ENCODE measurements at regions not wholly inside any gene's neighbourhood (a gene's known extent, or its start where the extent isn't known, plus 50 kb on each side); places are given as distances from the start of the nearest gene placed in this dataset.
"Not testable (repeated sequence)": the region's sequence is repeated elsewhere in the genome, so short reads cannot be mapped to it uniquely, and the experiment has no call there.

DNA sequence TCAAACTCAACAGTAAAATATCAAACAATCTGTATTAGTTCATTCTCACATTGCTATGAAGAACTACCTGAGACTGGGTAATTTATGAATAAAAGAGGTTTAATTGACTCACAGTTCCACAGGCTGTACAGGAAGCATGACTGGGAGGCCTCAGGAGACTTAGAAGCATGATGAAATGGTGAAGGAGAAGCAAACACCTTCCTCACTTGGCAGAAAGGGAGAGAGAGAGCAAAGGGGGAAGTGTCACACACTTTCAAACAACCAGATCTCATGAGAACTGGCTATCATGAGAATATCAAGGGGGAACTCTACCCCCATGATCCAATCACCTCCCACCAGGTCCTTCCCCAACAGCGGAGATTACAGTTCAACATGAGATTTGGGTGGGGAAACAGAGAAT, 198.5 kb upstream of the CRIM1 start:
- not testable (repeated sequence) for DNase-seq

DNA sequence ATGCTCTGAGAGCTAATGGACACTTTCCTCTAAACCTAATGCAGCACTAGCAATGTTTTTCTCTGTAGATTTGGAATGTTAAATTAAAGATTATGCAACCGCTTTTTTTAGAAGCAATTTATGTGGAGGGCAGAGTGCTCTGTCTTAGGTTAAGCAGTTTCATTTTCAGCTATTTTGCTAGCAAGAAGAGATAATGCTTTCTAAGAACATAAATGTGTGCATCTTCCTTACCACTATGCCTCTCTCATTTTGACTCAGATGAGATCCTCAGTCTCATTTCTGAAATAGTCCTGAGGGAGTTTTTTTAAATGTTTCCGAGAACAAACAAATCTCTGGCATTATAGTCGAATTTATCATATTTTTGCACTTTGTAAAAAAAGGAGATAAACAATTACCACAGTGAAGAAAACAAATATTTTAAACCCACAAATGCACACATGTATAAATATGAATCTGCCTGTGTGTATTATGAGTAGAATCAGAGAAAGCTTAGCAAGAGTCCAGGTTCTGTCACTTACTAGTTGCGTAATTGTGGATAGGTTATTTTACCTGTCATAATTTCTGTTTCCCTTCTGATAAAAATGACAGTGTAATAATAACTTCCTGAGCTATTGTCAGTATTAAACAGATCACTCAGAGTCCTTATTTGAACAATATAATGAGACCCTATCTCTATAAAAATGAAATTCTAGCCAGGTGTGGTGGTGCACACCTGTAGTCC, 207.7 kb upstream of the CRIM1 start:
- no peak for DNase-seq

DNA sequence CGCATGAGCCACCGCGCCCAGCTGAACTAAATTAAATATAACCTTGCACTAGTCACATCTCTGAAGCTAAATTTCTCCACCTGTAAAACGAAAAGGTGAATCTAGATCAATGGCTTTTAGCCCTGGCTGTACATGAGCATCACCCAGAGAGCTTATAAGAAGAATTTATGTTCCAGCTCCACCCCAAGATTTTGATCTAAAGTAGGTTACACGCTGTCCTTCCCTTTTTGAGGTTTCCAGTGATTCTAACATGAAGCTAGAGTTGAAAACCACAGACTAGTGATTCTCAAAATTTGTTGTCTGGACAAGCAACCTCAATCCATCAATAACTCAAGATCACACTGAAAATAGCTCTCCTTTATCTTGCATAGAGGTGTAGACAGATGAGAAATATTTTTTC, 208.8 kb upstream of the CRIM1 start:
- DNase-seq = no peak

DNA sequence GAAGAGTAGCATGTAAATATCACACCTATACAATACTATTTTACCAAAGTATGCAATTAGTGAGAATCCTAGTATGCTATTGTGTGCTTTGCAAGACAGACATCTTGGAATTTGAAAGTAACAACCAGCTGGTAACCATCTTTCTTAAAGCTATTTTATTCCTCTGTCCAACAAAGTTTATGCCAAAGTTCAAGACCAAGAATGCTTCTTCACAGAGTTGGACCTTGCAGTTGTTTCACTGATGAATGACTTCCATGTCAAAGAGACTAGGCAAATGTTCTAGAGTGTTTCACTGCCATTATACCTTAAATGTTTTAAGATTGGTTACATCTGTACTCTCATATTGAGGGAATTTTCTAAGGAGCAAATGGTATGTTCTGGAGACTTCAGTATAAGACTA, 215.2 kb upstream of the CRIM1 start:
- no peak for DNase-seq

DNA sequence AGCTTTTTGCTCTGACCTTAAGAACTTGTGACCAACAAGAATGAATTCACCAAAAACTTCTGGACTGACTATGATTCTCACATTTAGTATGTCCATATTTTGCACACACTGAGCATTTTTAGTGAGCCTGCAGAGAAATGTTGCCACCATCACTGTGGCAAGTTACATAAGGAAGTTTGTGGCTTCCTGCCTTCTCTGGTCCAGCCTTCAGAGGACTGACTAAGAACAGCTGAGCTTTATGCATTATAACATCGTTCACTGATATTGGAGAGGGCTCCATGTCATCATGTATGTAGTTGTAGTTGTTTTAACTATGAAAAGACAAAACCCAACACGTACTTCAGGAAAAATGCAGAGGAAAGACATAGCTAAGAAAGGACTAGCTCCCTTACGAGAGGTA, 218.0 kb upstream of the CRIM1 start:
- no peak for DNase-seq

DNA sequence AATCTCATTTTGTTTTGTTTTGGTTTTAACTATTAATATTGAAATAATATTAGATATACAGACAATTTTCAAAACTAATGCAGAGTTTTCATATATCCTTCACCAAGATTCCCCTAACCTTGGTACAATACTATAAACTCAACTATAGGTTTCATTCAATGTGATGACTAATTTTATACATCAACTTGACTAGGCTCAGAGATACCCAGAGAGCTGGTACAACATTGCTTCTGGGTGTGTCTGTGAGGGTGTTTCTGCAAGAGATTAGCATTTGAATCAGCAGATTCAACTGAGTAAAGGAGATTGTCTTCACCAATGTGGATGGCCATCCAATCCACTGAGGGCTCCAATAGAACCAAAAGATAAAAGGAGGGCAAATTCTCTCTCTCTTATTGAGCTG, 221.3 kb upstream of the CRIM1 start:
- no peak for DNase-seq

DNA sequence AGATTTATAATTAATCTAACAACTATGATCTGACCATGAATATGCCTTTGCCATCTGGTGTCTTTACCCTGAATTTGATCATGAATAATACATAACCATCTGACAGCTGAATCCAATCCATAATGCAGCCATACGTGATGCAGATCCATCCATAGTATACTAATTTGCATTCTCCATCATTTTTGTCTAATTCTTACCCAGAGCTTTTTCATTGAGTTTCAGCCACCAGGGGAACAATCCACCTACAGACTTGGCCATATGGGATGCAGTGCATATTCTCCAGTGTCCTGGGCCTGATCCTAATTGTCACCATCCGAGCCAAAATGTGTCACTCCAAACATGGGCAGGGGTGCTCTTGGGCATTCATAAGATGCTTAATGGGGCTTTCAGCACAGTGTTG, 227.2 kb upstream of the CRIM1 start:
- DNase-seq = no peak

DNA sequence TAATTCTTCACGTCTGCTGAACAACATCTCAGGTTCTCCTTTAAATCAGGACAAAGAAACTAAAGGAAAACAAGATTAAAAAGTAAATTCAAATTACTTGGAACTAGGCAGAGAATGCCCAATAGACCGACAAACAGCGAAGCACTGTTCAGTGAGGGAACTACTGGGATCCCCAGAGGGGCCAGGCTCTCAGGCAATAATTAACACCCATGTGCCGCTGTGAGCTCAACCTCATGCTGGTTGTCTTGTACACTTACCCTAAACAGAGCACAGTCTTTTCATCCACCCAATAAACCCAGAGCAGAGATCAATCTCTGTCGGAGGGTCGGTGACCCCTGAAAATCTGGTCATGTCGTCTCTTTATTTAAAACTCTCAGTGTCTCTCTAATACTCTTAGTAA, 229.9 kb upstream of the CRIM1 start:
- DNase-seq = no peak

DNA sequence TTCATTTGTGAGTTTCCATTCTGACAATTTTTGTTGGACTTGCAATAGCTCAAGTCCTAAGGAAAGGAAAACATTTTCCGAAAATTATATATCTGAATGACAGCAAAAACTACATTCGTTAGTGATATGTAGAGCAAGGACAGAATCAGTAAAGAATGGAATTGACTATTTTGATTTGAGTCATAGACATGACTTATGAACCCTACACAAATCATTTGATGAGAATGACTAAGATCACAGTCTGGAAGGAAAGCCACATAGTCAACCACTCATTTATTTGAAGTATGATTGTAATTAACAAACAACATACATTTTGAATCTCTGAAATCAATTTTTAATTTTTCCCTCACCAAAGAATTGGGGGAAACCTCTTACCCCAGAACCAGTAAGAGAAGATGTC, 231.6 kb upstream of the CRIM1 start:
- DNase-seq = no peak

DNA sequence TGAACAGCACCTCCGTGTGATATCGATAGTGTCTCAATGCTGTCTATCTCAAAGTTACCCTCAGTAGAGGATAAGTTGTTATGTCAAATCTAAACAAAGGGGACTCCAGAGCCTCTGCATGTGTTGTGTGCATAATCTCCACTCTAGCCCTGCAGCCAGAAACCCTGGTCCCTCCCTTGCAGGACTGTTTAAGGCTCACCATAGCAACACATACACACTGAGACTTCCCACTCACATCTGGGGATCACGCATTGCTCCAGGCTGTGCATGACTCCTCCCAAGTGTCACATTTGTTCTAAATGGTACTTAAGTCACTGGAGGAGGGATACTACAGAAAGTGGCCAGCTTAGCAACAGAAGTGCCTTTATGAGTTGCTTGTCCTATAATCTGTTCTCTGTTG, 258.6 kb upstream of the CRIM1 start:
- peak; percentile 11 for DNase-seq

DNA sequence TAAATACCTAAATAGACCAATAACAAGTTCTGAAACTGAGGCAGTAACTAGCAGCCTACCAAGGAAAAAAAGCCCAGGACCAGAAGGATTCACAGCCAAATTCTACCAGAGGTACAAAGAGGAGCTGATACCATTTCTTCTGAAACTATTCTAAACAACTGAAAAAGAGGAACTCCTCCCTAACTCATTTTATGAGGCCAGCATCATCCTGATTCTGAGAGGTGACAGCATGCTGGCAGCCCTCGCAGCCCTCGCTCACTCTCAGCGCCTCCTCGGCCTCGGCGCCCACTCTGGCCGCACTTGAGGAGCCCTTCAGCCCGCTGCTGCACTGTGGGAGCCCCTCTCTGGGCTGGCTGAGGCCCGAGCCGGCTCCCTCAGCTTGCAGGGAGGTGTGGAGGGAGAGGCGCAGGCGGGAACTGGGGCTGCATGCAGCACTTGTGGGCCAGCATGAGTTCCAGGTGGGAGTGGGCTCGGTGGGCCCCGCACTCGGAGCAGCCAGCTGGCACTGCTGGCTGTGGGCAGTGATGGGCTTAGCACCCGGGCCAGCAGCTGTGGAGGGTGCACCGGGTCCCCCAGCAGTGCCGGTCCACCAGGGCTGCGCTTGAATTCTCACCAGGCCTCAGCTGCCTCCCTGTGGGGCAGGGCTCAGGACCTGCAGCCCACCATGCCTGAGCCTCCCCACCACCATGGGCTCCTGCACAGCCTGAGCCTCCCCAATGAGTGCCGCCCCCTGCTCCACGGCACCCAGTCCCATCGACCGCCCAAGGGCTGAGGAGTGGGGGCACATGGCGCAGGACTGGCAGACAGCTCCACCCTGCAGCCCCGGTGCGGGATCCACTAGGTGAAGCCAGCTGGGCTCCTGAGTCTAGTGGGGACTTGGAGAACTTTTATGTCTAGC, 263.5 kb upstream of the CRIM1 start:
- DNase-seq = not testable (repeated sequence)

DNA sequence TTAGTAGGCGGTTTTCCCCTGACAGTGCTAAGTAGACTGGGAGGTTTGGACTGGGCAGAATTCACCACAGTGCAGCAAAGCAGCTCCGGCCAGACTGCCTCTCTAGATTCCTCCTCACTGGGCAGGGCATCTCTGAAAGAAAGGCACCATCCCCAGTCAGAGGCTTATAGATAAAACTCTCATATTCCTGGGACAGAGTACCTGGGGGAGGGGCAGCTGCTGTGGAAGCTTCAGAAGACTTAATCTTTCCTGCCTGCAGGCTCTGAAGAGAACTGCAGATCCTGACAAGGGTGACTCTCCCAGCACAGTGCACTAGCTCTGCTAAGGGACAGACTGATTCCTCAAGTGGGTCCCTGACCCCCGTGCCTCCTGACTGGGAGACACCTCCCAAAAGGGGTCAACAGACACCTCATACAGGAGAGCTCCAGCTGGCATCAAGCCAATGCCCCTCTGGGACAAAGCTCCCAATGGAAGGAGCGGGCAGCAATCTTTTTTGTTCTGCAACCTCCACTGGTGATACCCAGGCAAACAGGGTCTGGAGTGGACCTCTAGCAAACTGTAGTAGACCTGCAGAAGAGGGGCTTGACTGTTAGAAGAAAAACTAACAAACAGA, 266.8 kb upstream of the CRIM1 start:
- no peak for DNase-seq

DNA sequence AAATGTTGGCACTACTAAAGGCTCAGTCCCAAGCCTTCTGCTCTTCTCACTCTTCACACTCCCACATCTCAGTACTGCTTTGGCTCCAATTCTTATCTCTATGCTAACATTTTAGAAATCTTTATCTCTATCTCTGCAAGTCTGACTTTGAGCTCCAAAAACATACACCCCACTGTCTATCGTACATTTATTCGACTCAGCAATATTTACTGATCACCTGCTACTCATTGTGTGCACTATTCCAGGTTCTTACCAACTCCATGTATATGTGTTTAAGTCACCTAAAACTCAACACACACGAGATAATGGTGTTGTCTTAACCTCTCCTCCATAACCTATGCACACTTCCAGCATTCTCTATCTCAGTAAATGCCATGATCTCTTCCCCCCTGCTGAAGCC, 268.2 kb upstream of the CRIM1 start:
- no peak for DNase-seq

DNA sequence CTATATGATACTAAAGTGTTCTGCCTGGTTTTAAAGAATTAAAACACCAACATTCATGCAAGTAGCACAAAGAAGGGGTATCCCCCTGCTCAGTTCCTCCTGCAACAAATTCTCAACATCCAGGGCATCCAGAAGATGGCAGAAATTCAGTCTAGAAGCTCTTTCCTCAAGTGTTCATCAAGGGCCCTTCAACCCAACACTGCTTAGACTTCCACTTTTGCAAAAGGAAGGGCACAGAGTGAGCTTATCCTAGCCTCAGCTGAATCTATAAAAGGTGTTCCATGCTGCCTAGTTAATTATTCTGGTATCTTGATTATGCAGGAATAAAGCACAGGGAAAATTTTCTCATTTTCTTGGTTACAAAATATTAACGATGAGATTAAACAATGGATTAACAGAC, 275.8 kb upstream of the CRIM1 start:
- no peak for DNase-seq

DNA sequence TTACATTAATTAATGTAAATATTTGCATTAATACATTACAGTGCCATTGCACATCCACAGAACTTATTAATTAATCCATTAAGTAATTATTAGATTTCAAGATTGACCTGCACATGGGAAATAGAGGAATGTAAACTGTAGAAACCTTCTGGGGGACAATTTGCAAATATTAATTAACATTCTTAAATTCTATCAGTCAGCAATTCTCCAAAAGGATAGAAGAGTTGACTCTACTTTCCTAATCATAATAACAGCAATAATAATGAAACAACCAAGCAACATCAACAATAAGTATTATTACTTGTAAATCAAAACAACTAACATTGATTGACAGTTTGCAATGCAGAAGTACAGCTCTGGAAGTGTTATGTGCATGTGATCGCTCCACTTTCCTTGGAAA, 281.6 kb upstream of the CRIM1 start:
- no peak for DNase-seq

DNA sequence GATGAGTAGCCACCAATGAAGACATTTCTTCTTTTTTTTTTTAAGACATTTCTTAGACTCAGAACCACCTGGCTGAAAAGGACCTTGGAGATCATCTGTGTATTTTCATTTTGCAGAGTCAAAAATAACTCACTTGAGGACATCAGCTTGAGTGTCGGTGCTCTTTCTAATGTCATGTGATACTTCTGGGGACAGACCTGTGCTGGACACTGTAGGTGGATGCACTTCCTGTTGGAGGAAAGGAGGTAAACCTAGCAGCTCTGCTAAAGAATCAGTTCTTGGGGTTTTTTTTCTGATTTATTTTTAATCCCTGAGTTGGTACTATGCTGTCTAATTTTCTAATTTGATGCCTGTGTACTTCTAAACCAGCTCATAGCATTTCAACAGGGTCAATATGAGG, 283.9 kb upstream of the CRIM1 start:
- DNase-seq = no peak

DNA sequence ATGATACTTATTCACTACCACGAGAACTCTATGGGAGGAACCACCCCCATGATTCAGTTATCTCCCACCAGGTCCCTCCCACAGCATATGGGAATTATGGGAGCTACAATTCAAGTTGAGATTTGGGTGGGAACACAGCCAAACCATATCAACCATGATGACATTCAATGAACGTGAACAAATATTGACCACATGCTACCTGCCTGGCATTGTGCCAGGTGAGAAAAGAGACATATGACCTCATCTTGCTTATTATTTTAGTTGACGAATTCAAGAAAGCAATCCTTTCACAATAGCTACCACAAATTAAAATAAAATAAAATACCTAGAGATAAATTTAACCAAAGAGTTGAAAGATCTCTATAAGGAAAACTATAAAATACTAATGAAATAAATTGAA, 286.5 kb upstream of the CRIM1 start:
- peak; percentile 74 for DNase-seq

DNA sequence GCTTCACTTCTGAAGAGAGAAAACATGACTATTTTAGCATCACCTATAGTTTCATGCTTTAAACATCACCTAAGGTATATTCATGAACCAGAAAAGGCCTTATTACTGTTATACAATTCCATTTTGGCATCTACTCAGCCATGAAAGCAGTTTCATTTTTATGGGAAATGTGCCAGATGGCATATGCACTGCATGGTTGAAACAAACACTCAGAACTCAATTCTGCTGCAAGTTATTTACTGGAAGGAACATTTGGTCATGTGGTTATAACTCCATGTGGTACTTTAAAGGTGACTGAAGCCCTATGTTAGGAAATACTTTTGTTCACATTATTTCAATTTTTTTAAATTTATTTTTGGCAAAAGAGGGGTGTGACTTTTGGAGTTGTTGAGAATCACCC, 287.5 kb upstream of the CRIM1 start:
- peak; percentile 10 for DNase-seq

DNA sequence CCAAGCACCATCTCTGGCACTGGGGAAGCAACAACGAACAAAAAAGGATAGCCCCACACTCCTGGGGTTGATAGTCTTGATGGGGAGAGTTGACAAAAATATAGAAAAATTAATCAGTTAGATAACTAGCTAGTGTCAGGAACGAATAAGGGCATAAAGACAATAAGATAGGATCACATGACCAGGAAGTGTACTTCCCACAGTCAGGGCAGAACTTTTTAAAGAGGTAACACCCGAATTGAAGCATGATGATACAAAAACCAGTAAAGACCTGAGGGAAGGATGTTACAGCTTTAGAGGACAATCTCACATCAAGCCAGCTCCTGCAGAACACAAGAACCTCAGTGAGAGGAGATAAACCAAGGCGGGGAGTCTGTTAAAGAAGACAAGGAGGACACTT, 295.4 kb upstream of the CRIM1 start:
- DNase-seq = no peak

DNA sequence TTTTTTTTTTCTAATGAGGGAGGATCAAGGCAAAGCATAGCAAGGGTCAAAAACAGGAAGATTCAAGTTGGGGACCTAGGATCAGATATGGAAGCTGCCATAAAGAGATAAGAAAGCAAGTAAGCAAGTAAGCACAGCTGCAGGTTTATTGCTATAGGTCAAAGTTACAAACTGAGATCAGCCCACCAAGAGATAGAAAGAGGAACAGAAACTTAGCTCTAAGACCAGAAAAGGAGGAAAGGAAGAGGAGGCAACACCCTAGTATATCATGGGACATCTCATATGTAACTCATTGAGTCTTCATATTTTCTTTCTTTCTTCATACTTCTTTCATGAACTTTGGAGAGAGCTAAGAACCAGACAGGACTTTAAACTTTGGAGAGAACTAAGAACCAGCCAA, 295.9 kb upstream of the CRIM1 start:
- no peak for DNase-seq

DNA sequence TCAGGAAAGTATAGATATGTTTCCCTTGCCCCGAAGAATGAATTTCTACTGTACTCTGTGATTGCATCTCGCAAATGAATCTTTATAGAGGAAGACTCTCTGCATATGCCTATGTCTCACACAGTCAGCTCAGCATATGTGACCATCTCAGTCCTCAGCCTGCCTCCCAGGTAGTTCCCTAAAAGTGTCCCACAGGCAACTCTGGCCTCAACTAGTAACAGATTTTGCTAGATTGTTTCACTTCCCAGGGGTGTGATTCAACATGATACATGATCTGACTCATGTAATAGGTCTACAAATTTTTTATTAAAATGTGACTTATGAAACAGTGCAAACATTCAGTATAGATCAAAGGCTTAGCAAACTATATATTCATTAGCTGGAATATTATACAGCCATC, 296.6 kb upstream of the CRIM1 start:
- no peak for DNase-seq

DNA sequence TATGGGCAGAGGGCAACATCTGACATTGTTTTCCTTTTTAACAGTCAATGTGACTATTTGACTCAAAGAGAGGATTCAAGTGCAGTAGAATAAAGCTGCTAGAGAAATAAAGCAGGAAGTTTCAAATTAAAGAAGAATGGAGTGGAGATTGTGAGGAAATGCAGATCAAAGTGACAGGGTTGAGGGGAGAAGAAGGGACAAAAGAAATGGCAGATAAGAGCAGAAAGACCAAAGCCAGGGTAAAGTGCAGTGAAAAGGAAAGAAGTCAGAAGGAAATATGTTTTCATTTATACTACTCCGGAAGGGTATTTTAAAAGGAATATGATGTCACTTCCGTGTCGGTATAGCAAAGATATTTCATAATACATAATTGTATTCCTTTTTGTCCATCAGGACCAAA, 297.5 kb upstream of the CRIM1 start:
- DNase-seq = no peak

DNA sequence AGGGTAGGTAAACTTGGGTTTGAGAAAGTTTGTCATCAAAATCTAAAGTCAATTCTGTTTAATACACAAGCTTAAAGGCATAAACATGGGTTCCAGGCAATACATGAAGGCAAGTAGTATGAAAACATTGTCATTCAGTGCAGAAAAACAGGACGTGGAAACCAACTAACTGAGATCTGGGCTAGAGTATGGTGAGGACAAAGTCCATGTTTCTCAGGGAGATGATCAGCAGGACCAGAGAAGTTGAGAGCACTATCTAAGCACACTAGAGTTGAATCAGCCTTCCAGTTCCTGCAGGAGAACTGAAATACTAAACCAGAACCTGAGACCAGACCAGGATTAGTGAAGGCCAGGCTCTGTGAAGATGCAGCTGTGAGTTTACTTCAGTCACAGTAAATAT, 302.8 kb upstream of the CRIM1 start:
- DNase-seq = peak; percentile 6

DNA sequence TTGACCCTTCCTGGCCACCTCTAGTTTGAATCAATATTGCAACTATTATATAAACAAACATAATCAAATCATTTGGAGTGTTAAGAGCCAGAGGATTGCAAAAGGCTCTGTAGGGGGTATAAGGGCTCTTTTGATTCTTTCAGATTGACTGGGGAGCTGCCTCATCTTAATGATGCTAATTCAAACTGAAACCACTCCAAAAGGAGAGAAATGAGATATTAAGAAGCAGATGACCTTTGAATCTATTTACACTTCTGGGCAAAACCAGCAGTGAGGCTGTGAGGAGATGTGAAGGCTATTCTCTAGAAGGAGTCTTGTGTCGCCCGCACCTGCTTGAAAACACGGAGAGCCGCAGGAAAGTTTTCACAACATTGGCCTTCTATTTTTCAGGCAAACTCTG, 311.2 kb upstream of the CRIM1 start:
- peak; percentile 5 for DNase-seq
